GM18867 (cell line): ENCODE measurements at regions not wholly inside any gene's neighbourhood (a gene's known extent, or its start where the extent isn't known, plus 50 kb on each side); places are given as distances from the start of the nearest gene placed in this dataset.

ENCODE experiments used
- ATAC-seq: cut with Tn5 transposase; IDR thresholded peaks from one replicate; pipeline ENCODE4 v1.9.1; 2021; ENCODE audit warnings: mild to moderate bottlenecking, moderate library complexity; ENCODE audit not compliant: unreplicated experiment

DNA sequence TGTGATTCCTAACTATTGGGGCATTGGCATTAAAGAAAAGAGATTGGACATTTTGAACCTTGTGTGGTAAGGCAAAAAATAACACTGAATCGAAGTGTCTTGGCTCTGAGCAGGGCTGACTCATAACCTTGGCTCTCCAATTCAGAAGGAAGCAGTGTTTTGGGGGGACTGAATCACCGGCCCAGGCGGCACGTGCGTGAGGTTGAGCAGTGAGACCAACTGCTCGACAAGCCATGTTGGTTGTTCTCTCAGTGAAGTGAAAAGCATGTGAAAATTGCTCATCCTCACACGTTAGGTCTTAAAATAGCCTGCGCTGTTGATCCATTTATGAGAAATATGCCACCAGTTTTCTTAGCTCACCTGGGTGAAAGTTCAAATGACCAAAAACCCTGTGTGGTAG, 137.8 kb upstream of the SPACA1 start:
- ATAC-seq, result no peak

DNA sequence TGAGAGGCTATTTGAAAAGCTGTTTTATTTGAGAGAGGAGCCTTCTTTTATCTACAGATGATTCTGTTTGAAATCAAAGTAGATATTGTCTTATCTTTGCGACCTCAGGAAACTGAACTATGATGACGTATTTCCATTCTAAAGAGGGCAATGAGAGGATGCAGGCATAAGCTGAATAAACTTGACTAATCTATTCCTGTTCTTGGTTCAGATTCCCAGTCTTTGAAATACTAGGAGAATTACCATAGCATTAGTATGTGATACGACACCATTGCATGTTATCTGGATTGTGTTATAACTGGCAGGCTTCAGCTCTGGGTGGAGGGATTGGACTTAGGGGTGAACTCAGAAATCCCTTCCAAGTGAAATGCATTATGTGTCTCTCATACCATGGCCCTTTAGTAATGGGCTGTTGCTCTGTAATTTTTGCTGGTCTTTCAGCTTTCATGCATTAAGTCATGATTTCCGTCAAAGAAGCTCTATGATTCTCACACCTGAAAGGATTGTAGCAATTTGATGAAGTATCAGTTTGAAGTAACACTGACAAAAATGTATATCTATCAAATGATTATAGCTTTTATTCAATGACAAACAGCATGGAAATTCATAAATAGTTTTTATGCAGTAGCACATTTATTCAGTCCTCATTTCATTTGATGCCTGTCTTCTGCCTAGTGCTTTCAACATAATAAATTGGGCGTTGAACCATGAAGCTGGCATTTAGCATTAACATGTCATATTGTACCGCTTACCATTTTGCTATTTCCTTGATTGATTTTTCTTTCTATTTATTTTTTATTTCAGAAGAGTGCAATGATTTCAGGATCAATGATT, 138.4 kb upstream of the SPACA1 start:
- ATAC-seq, result no peak

DNA sequence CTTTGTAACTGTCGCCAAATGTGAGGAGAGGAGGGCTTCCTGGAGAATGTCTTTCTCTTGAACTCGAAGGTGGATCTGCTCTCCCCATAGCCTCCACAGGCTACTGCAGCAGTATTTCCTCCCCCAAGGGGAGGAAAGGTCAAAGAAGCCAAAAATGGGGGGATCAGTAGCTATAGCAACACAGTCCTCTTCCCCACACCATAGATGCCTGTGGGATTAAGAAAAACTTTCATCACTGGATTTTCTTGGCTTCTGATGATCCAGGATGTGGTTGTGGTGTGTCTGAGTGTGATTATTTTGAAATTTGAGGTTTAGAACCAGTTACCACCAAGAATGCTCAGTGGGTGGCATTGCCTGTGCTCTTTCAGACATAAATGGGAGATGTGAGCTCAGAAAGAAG, 140.1 kb upstream of the SPACA1 start:
- ATAC-seq, result peak; percentile 53

DNA sequence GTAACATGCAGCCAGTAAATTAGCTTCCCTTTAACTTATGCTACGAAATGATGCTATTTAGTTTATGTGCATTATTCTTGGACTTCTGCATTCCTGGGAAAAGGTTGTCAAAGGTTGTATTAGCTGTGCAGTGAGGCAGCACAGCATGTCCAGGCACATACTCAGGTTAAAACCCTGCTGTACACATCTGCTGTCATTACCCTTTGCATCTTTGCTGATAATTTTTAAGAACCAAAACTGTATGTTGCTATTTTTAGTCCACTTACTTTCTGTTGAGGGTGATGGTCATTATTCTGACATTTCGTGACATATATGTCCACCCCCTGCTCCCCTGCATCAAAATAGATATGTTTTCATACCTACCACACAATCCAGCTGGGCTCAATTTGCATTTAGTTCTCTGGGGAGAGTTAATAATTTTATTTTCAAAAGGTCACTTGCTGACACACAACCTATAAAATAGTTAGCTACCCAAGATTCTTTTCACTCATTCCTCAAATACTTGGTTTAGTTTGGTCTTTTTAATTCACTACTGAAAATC, 142.5 kb upstream of the SPACA1 start:
- peak; percentile 82 for ATAC-seq

DNA sequence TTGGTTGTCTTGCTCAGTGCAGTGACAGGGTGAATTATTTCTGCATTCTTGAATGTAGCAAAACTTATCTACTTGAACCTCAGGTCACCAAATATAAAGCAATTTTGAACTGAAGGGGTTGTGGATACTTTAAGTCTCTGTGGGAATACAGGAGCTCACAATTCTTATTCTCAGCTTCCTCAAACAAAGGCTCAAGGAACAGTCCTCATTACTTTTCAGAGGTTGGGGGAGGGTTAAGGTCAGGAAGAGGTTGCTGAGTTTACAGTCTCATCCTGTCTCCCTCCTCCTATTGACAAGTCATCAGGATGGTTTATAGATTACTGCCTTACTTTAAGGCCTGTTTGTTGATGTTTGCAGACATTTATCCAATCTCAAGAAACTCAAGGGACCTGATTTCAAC, 143.6 kb upstream of the SPACA1 start:
- no peak for ATAC-seq

DNA sequence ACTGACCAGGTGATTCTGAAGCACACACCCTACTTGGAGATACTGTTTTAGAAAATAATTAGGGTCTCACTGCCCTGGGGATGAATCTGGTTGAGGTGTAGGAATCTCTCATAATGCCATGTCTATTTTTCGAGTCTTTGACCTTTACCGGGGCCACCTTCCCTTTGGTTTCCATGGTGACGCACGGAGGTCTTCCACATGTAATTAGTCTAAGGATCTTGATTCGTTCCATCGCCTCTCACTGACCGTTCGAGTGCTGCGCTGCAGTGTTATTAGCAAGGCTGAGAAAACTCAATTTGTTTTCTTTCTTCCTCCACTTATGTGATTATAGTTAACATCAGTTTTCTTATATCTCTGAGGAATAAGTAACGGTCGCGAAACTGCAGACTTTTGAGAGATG, 144.3 kb upstream of the SPACA1 start:
- no peak for ATAC-seq

DNA sequence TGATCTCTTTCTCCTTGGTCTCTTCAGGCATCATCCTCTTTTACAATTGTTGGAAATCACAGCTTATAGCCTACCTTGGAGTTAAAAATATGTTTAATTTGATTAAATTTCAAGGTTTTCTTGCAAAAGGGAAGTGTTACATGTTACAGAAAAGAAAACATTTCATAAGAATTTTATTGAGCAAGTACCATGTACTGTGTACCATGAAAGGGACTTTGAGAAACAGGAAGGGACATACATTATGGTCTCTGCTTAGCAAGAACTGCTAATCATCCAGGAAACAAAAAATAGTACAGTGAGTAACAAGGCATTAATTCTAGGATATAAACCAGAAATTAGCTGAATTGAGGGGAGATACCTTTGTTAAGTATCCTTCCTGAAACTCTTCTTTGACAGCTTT, 145.3 kb upstream of the SPACA1 start:
- ATAC-seq, result no peak

DNA sequence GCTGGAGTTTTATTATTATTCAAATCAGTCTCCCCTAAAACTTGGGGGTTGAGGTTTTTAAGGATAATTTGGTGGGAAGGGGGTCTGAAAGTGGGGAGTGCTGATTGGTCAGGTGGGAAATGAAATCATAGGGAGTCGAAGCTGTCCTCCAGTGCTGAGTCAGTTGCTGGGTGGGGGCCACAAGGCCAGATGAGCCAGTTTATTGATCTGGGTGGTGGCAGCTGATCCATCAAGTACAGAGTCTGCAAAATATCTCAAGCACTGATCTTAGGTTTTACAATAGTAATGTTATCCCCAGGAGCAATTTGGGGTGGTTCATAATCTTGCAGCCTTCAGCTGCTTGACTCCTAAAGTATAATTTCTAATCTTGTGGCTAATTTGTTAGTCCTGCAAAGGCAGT, 146.0 kb upstream of the SPACA1 start:
- no peak for ATAC-seq

DNA sequence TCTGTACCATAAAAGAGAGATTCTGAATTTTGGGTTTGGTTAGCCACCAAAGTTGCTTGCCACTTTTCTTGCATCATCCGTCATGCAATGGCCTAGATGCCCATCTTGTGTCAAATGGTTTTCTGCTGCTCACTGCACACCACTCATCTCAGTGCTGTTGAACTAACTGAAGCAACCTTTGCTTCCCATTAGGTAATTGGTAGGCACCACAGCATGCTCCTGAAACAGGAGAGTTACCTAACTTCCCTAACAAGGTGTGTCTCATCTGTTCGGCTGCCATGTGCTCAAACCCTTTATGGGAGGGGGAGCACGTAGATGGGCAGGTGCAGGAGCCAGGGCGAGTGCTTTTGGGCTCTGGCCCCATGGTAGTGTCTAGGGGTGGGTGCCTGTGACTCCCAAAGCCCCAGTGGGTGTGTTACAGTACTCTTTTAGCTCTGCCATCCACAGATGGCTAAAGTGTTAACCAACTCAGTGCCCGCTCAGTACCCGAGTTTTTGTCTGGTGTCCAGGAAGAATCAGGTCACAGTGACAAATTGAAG, 147.4 kb upstream of the SPACA1 start:
- no peak for ATAC-seq

DNA sequence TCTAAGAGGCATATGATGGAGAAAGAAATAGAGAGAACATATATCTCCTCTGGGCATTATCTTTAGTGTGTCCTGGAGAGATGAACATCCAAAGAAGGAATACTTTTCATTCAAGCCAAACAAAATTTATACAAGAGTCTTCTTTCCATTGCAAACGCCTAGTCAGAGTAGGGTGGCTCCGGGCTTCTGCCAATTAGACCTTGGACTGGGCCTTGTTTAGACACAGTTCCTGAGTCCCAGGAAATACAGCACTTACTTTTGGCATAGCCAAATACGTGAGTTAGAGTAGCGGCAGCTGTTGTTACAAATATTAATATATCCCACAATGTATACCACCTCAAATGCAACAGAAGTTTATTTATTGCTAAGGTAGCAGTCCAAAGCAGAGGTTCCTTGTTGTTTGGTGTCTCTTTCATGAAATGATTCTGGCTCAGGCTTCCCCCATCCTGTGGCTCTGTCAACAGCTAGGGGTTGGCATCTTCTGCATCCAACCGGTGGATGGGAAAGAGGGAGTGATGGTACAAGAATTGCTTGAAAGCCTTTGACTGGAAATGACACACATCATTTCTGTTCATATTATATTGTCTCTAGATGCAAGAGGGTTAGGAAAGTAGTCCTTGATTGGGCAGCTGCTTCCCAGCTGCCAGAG, 148.0 kb upstream of the SPACA1 start:
- no peak for ATAC-seq

DNA sequence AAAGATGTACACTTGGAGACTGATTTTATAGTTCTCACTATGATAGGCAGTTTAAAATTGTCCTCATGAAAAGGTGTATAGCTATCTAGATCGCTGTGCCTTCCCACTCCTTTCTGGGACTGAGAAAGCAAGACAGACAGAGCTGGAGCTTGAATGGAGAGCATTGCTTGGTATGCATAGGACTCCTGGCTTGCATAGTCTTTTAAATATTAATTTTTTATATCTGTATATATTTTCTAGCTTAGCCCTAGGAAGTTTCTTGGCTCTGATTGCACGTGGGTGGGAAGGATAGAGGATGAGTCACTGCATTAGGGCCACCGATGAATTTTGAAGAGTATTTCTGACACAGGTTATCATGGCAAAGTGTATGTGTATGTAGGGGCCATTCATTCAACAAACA, 150.0 kb upstream of the SPACA1 start:
- ATAC-seq, result no peak

DNA sequence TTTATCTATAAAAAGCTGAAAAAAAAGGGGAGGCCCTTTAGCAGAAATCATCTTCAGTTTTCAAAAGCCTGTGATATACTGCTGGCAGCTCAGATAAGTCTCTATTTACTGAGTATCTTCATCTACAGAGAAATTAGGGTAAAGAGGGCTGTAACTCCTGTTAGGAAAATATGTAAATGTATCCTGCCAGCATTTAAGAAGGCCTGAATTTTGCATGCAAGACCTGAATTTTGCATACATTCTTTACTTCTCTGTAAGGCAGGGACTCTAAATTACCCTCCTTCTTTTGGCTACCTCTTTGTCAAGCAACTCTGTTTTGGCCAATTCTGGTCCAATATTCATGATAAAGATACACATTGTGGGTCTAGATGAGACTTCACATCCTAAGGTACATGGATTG, 150.6 kb upstream of the SPACA1 start:
- ATAC-seq, result no peak

DNA sequence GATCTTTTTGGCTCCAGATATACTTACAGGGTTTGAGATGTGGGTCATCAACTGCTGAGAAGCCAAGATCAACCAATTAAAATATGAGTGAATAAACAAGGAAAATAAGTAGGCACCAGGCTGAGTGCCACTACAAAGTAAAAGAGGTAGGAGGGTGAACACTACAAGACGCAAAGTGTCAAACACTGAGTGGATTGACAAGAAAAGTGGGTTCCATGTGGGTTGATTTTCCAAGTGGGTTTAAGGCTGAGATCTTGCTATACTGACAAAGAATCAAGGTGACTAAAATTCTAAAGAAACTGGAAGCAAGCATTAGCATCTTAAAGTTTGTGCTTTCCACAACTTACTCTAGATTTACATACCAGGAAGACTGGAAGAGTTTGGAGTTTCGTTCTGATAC, 160.4 kb upstream of the SPACA1 start:
- ATAC-seq, result no peak

DNA sequence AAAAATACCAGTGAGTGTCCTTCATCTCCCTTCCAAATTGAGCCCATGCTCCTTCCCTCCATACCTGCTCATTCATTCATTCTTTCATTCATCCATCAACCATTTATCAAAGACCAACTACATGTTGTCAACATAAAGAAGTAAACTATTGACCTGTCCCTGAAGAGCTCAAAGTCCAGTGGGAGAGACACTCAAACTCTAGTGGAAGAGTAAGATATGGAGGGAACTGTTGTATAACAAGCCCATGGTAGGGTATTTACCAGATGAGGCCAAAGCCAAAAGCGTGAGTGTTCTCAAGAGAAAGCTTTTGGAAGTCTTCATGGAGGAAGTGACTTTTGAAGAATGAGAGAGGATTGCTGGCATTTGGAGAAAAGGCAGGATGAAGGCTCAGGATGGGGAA, 163.4 kb upstream of the SPACA1 start:
- ATAC-seq, result no peak

DNA sequence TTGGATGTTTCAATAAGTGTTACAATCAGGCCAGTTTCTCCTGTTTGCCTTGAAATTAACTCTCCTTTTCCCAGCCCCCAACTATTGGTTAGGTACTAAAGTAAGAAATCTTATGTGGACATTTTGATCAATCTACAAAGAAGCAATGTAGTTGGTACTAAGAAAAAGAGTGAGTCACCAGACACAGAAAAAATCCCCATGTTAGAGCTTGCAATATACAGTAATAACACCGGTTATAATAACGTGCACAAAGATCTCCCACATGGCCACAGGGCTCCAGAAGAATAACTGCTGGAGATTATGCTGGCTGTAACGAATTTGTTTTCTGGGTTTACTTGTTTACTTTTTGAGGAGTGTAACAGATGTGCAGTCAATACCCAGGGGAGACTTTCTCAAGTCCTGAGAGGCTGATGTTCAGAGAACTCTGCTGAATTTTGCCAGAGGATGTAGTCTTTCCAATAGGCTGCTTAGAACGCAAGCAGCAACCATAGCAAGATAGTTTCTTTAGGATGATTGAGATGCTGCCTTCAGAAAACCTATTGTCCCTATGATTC, 166.2 kb upstream of the SPACA1 start:
- ATAC-seq, result no peak

DNA sequence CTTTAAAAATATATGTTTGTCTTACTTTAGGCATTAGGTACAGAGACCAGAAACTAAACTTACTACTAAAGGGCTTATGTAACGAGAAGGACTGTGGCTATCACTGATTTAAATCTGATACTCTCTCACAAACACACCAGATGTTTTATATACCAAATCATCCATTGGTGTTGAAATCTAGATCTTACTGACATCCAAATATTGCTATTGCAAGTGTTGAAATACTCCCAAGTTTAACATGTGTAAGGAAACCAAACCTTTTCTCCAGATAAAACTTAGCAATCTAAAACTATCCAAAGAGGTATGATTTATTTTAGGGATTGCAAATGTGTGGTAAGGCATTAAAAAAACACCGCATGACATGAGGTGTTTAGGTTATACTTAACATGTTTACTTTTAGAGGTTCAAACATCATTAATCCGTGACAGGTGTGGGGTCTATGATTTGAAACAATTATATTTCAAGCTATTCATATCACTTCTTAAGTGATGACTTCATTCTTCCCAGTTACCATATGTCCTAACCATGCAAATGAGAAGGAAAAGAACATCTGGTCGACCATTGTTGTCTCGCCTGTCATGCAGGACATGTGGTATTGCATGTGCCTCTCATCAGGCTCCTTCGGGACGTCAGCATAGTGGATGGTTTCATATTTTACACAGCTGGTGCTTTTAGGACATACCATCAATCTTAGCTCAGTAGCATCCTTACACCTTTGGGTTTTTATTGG, 168.3 kb upstream of the SPACA1 start:
- peak; percentile 93 for ATAC-seq

DNA sequence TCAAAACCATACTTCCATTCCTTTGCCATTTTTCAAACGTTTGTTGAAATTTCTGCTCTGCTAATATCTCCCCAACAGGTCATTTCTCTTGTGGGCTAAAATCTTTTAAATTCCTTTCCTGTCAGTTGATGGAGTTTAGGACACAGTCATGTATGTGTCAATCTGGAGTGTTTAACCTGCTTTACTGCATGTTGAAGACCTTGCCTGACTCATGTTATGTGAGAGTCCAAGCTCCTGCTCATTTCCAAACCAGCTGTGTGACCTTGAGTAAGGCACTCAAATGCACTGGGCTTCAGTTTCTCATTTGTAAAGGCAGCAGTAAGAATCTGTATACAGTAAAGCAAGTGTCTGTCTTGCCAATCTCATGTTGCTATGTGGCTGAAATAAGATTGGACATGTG, 171.9 kb upstream of the SPACA1 start:
- no peak for ATAC-seq

DNA sequence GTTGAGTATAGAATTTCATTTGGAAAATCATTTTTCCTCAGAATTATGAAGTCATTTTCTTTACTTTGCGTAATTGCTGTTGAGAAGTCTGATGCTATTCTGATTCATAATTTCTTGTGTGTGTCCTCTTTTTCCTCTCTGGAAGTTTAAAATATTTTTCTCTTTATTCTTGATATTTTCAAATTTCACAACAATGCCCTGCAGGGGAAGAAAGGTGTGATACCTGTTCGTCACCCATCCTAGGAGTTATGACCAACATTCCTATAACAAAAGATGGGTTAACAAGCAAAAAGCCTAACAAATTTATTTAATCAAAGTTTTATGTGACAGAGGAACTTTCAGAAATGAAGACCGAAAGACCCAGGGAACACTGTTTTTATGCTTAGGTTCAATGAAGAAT, 171.5 kb upstream of the AKIRIN2 start:
- no peak for ATAC-seq

DNA sequence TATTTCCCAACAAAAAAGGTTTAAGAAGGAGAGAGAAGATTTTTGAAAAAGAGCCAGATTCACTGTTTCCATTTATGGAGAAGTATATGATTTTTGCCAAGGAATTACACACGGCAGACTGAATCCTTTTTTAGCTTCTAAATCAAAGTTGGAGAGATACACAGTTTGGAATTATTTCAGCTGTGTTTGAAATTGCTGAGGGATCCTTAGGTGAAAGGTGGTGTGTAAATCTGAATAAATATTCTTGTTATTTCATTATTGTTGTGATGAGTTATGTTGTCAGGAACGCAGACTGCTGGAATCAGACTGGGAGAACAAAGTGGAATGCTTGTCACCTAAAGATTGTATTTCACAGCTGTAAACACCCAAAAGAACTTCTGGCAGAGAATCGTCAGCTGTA, 168.5 kb upstream of the AKIRIN2 start:
- no peak for ATAC-seq

DNA sequence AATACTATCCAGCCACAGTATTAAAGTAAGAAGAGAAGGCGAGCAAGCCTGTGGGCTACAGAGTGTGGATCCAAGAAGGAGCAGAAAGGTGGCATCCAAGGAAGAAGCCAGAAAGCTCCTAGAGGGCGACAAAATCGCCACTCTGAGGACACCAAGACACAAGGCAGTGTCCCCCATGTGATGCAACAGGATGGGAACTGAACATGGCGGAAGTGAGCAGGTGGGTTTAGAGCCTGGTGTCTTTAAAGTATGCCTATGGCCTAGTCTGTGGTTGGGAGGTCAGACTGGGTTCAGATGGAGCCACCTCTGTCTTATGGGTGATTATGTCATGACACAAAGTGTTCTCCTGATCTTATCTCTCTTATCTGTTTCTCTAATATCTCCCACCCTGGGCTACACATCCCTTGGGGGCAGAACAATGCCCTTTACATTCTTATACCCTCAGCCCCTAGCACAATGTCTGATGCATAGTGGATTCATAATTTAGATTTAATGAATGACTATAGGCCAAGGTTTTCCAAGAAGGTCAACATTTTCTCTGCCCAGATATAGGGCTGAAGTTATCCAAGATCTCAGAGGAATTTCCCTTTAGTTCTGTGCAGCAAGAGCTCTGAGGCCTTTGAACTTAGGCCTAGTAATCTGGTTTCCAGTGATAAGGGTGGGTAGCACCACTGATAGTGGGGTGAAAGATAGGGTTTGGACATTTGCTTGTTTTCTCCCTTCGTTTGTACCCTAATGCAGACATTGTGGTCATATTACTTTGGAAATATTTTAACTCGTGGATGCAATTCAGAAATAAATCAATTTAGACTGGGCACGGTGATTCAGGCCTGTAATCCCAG, 167.3 kb upstream of the AKIRIN2 start:
- ATAC-seq, result no peak
